ENCODE measurements at regions not wholly inside any gene's neighbourhood (a gene's known extent, or its start where the extent isn't known, plus 50 kb on each side); places are given as distances from the start of the nearest gene placed in this dataset.

- TF ChIP-seq, protein P1, sequence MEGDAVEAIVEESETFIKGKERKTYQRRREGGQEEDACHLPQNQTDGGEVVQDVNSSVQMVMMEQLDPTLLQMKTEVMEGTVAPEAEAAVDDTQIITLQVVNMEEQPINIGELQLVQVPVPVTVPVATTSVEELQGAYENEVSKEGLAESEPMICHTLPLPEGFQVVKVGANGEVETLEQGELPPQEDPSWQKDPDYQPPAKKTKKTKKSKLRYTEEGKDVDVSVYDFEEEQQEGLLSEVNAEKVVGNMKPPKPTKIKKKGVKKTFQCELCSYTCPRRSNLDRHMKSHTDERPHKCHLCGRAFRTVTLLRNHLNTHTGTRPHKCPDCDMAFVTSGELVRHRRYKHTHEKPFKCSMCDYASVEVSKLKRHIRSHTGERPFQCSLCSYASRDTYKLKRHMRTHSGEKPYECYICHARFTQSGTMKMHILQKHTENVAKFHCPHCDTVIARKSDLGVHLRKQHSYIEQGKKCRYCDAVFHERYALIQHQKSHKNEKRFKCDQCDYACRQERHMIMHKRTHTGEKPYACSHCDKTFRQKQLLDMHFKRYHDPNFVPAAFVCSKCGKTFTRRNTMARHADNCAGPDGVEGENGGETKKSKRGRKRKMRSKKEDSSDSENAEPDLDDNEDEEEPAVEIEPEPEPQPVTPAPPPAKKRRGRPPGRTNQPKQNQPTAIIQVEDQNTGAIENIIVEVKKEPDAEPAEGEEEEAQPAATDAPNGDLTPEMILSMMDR (IDR thresholded peaks at IDR 0.05), result no peak
- WGBS, 2 donors, result 63 to 80% methylated on average over 1 of the region's 1 CpG
- ATAC-seq, result no peak
- DNase-seq, result no peak
- Histone ChIP-seq H3K27ac (no peak overlapping the region), H3K4me1 (no peaks in the 10 kb centered on the region), H3K27me3 (peaks cover 0 to 4% (median 0%) of the 10 kb centered on the region in 4 donors), H3K36me3 (no peaks in the 10 kb centered on the region), H3K4me3 (no peak overlapping the region), H3K9me3 (no peaks in the 10 kb centered on the region)
- intact Hi-C loops (cut with DNase I), result no loop called here
- no peak for FAIRE-seq
These were observed 172.5 kb downstream of the SH2D1A start for GRCh38 chrX:124518885-124519284.

DNA sequence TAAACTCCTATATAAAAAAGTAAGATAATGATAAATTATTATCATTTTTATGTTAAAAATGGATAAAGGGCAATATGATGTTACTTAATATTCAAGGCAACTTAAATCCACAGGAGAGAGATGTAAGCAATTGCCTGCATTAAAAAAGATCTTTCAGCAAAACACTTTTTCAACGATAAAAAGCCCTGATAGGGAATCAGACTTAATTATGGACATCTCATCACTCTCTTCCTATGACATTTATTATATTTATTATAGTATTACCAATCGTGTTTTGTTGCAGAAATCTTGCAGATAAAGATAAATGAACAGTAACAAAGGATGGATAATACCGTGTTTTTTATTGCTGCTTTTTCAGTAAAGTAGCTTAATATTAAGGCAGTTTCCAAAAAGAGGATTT is 178.5 kb downstream of the SH2D1A start:
- WGBS, 2 donors, result 50 to 54% methylated on average over 3 of the region's 3 CpGs
- FAIRE-seq (peak; percentile 86), DNase-seq (no peak), ATAC-seq (no peak)
- Histone ChIP-seq H3K27ac (no peak overlapping the region), H3K4me3 (no peak overlapping the region), H3K9me3 (no peaks in the 10 kb centered on the region), H3K4me1 (no peaks in the 10 kb centered on the region), H3K36me3 (no peaks in the 10 kb centered on the region), H3K27me3 (no peaks in the 10 kb centered on the region)
- TF ChIP-seq, protein P1 (IDR thresholded peaks at IDR 0.05), result no peak
- intact Hi-C loops (cut with DNase I), result no loop called here

DNA sequence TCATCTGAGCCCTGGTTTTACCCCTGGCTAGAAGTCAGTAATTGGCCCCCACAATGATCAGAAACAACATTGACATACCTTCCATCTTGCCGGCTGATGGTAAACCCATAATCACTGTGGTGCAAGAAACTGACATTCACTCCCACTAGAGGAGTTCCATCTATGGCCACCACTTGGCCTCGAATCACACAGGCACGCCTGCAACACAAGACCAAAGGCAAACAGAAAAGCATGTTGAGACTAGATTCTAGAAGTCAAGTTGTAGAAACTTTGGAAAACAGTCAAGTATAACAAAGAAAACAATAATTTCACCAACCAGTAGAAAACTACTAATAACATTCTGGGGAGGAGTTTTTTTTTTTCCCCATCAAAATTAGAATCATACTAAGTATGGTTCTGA is 183.4 kb downstream of the SH2D1A start:
- Histone ChIP-seq H3K36me3 (no peaks in the 10 kb centered on the region), H3K27ac (no peak overlapping the region), H3K9me3 (no peaks in the 10 kb centered on the region), H3K27me3 (no peaks in the 10 kb centered on the region), H3K4me1 (no peaks in the 10 kb centered on the region), H3K4me3 (no peak overlapping the region)
- 73 to 82% methylated on average over 3 of the region's 3 CpGs for WGBS, 2 donors
- ATAC-seq (no peak), DNase-seq (no peak), FAIRE-seq (no peak)
- TF ChIP-seq, protein P1 (IDR thresholded peaks at IDR 0.05), result no peak
- intact Hi-C loops (cut with DNase I), result no loop called here

GRCh38 chrX:124530803-124531202 is 184.4 kb downstream of the SH2D1A start:
- DNase-seq (no peak), ATAC-seq (no peak), FAIRE-seq (no peak)
- intact Hi-C loops (cut with DNase I), result no loop called here
- Histone ChIP-seq H3K36me3 (no peaks in the 10 kb centered on the region), H3K9me3 (no peaks in the 10 kb centered on the region), H3K4me3 (no peak overlapping the region), H3K27me3 (no peaks in the 10 kb centered on the region), H3K27ac (no peak overlapping the region), H3K4me1 (no peaks in the 10 kb centered on the region)
- TF ChIP-seq, protein P1 (IDR thresholded peaks at IDR 0.05), result no peak
- WGBS, 2 donors, result 30 to 48% methylated on average over 1 of the region's 1 CpG

GRCh38 chrX:124534536-124534935 is 188.2 kb downstream of the SH2D1A start:
- Histone ChIP-seq H3K27me3 (no peaks in the 10 kb centered on the region), H3K4me3 (no peak overlapping the region), H3K27ac (no peak overlapping the region), H3K9me3 (no peaks in the 10 kb centered on the region), H3K4me1 (no peaks in the 10 kb centered on the region), H3K36me3 (no peaks in the 10 kb centered on the region)
- no peak for FAIRE-seq
- ATAC-seq, result no peak
- no peak for DNase-seq
- intact Hi-C loops (cut with DNase I), result no loop called here
- WGBS, 2 donors, result 19 to 25% methylated on average over 3 of the region's 3 CpGs
- TF ChIP-seq, protein P1 (IDR thresholded peaks at IDR 0.05), result no peak
